HG02870 (cell line): ENCODE measurements at regions not wholly inside any gene's neighbourhood (a gene's known extent, or its start where the extent isn't known, plus 50 kb on each side); places are given as distances from the start of the nearest gene placed in this dataset.
A peak's percentile ranks its signal among the peaks of the same experiment; 100 is the strongest.
"Not testable (repeated sequence)": the region's sequence is repeated elsewhere in the genome, so short reads cannot be mapped to it uniquely, and the experiment has no call there.

Experiments
- ATAC-seq: cut with Tn5 transposase; IDR thresholded peaks from one replicate; pipeline ENCODE4 v1.9.1; 2021; ENCODE audit warnings: mild to moderate bottlenecking, moderate library complexity; ENCODE audit not compliant: unreplicated experiment

DNA sequence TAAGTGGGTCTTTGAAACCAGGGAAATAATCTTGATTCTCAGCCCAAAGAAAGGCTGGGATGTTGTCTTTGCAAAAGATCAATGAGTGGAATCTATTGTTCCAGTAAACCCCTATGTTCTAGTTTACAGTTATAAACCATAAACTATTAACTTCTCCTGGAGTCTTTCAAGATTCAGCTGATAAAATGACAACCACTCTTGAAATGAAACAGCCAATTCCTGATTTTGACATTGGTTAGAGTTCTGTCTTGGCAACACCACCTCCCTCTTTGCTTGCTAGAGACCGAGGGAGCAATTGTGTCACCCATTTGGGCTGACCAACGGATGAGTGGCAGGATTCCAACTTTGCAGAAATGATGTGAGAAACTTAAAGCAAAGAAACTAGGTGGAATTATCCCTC is 746.9 kb downstream of the SLC4A3 start:
- no peak for ATAC-seq

DNA sequence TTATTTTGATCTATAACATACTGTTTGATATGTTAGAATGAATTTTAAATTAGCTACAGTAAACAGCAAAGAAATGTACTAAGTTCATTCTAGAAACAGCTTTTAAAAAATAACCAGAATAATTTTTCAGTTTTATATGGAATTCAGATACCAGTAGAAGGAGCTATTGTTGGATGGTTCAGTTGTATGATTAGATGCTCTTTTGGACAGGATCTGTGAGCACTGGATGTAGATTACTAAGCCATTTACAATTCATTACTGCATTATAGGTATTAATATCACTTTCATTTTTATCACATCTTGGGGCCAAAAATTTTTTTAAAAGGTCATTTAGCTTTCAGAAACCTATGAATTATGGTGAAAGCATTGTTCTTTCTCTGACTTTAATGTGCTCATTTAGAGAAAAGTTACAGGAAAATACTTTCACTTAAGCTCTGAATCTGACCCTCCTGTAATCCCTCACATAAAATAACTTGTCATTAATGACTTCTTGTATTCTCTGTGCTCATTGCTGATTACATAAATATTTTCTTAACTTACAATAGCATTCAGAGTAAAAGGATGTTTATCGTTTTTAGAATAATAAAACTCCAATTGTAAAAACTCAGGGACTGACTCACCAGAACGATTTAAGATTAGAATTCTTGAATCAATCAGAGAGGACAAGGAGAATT is 750.2 kb downstream of the SLC4A3 start:
- no peak for ATAC-seq

DNA sequence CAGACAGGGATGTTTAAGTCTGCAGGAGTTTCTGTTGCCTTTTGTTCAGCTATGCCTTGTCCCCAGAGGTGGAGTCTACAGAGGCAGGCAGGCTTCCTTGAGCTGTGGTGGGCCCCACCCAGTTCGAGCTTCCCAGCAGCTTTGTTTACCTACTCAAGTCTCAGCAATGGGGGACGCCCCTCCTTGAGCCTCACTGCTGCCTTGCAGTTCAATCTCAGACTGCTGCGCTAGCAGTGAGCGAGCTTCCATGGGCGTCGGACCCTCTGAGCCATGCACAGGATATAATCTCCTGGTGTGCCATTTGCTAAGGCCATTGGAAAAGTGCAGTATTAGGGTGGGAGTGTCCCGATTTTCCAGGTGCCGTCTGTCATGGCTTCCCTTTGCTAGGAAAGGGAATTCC is 760.3 kb downstream of the SLC4A3 start:
- not testable (repeated sequence) for ATAC-seq

DNA sequence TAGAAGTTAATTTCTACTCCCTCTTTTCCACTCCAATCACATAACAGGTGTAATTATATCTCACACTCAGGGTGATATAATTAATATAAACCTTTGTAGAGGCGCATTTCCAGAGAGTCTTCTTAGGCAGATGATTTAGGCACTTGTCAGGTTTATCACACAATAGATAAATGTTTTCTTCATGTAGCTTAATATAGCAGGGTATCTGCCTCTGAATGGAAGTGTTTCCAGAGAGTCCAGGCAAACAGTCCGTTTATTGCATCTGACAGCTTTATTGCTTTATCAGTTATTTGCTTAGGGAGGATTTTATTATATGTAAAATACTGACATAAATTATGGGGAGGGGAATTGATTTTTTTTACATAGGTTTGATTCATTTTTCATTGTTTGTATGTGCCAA is 766.3 kb downstream of the SLC4A3 start:
- no peak for ATAC-seq

DNA sequence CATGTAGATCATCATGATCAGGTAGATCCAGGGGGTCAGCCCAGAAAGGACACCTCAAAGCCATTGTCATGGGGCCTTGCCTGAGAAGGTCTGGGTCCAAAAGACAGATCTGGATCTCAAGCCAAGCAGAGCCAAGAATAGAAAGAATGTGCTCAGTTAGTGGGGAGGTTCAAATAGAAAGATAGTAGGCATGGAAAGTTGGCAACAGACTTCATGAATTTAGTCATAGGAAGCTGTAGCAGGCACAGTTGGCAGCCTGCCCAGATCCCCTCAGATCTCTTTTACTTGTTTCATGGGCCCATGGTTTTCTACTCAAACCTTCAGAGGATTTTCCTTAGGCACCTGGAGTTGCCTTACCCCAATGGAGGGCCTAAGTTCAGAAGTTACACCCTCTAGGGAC is 767.0 kb downstream of the SLC4A3 start:
- ATAC-seq, result no peak

DNA sequence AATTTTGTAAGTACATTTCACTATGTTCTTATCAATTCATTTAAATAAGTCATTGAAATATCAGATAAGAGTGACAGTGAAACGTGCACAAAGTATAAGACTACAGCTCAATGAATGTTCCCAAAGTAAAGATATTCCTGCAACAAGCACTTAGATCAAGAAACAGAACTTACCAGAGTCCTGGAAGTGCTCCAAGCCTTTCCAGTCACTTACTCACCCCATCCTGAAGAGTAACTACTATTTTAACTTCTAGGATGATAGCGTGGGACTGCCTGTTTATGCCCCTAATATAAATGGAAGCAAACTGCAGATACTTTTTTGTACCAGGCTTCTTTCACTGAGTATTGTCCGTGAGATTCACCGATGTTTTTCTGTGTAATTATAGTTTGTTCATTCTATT is 768.9 kb downstream of the SLC4A3 start:
- ATAC-seq, result no peak

DNA sequence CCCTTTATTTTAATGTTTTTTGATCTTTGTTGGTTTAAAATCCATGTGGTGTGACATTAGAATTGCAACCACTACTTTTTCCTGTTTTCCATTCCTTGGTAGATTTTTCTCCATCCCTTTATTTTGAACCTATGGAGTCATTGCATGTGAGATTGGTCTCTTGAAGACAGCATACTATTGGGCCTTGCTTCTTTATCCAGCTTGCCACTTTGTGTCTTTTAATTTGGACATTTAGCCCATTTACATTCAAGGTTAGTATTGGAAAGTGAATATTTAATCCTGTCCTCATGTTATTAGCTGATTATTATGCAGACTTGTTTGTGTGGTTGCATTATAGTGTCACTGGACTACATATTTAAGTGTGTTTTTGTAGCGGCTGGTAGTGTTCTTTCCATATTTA is 782.9 kb downstream of the SLC4A3 start:
- ATAC-seq, result no peak

DNA sequence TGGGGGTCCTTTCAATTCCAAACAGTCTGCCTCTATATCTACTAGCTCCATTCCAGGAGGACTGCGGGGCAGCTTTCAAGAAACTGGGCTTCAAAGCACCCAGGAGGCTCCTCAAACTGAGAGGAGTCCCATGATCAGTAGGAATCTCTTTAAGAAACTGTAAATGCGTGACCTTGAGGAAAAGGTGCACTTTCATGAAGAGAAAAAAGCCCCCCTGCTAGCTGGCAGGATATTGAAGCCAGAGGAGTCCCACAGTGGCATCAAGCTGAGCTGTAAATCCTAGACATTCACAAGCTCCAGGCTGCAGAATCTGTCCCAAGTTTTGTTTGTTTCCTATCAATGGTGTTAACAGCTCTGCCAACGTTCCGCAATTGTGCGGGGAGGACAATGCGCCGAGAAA is 790.1 kb downstream of the SLC4A3 start:
- no peak for ATAC-seq

DNA sequence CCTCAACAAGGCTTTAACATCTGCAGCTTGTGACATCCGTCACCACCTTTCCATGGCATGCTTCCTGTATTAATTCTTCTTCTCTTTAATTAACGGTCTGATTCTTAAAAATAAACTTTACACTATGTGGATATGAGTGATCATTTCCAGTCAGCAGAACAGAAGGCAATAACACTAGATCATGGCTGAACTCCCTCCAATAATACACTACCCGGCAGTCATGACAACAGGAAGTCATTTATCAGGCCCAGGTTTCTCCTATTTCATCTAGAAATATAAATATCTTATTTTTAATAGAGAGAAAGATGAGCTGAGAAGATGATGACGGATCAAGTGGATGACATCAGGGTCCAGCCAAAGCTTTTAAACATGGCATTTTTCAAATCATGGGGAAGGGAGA is 792.2 kb downstream of the SLC4A3 start:
- ATAC-seq, result no peak

DNA sequence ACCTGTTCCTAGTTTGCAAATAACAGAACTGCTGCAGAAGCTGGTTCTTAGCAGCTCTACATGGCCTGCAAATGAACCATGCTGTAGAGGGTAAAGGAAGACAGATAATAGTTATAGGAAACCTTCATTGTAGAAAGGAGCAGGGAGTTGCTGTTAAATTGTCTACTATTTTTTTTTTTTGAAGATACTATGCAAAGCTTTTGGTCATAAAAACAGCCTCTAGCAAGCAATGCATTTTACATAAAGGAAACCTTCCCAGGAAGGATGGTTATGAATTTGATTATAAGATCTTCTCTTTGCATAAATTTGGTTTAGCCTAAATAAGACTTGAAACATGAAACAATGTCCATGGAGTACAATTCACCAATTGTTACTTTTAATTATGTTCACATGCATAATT is 793.4 kb downstream of the SLC4A3 start:
- ATAC-seq, result no peak

DNA sequence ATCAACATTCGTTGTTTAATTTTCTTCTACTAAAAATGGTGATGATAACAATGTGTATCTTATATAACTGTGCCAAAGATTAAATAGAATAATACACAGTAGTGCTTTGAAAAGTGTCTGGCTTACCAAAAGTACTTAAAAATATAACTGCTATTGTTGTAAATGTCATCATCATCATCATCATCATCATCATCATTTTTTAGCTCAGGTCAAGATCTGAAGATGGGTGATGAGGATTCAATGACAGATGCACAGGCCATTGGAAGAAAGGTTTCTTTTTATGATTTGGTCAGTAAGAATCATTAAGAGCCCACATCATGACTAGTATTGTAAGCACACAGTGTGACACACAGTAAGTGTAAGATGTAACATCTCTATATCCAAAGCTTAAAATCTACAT is 795.2 kb downstream of the SLC4A3 start:
- no peak for ATAC-seq

DNA sequence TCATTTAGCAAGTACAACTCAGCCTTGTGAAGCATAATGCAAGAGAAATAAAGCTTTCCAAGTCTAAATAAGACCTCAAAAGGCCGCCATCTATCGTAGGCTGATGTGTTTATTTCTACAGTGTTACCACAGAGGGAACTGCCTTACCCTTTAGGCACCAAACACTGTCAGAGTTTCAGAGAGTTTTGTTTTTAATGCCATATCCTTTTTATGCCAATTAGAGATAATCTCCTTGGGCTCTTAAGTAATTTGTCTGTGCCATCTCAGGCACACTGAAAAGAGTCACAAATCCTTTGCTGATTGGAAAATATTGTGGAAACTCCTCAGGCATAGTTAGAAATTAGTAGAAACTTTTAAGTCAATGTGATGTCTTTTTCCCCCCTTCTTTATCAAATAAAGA is 797.1 kb downstream of the SLC4A3 start:
- no peak for ATAC-seq

DNA sequence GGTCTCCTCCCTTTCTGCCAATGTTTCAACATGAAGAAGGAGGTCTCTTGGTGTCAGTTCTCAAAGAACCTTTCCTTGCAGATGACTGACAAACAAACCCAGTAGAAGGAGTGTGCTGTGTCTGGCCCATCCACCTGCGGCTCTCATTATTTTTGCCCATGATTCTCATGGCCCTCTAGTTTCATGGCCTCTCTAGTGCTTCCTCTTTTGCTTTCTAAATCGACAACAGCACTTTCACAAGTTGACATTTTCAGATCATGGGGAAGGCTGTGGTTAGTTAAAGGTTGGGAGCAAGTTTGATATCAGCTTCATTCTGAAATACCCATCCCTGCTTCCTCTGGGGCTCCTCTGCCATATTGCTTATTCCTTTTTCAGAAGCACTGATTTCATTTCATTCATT is 805.2 kb downstream of the SLC4A3 start:
- peak; percentile 87 for ATAC-seq

DNA sequence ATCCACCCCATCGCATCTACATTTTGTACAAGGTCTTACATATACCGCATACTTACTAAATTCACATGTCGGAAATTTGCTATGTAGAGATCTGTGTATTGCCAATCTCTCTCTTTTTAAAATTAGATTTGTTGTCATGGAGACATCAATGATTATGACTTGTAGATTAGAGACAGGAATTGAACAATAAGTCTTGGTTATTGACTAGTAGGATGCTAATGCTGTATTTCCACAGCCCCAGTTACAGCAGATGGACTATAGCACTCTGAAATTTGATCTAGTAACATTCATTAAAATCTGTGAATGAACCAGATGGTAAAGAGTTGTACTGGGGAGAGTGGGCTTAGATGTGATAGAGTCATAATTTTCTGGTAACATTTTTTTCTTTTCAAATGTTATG is 805.7 kb downstream of the SLC4A3 start:
- ATAC-seq, result no peak

DNA sequence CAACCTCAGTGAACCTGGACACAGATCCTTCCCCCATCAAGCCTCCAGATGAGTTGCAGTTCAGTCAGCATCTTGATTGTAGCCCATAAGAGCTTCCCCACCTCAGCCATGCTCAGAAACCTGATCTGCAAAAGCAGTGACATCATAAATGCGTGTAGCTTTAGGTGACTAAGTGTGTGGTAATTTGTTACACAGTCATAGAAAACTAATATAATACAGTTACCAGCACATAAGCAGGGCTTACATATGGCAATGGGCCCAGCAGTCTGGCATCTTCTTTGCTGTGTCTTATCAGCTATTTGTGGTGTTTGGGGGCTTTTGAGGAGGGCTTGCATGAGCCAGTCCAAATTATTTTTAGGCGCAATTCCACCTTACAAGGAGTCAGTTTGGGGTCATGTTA is 807.0 kb downstream of the SLC4A3 start:
- no peak for ATAC-seq

DNA sequence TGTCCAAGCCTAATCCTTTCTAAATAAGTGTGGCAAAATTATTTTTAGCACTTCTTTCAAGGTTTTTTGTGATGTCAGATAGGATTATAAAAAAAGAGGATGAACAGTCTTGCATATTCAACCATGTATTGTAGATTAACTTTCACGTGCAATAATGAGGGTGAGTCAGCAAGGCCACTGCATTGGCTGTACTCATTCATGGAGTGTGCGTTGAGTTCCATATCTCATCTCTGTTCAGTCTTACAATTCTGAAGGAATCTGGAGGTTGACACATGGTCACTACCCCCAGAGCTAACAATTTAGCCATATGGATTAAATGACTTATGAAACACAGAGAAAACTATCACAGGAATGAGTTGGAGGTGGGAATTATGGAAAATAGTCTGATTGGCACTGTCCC is 810.5 kb downstream of the SLC4A3 start:
- no peak for ATAC-seq

DNA sequence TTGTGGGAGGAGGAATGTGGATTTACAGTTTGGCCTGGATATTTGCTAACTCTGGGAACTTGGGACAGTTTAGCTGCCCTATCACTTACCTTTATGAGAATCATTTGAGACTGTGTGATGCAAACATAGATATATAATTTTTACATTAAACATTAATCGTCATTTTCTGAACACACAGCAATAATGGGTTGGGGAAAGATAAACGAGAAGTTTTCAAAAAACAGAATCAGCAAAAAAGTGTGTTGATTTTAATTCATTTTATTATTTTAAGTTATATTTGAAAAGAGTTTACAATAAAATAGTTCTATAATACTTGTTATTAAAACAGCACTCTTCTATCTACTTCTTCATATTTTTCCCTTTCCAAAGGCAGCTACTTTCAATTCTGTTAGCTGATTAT is 813.3 kb downstream of the SLC4A3 start:
- ATAC-seq, result no peak

DNA sequence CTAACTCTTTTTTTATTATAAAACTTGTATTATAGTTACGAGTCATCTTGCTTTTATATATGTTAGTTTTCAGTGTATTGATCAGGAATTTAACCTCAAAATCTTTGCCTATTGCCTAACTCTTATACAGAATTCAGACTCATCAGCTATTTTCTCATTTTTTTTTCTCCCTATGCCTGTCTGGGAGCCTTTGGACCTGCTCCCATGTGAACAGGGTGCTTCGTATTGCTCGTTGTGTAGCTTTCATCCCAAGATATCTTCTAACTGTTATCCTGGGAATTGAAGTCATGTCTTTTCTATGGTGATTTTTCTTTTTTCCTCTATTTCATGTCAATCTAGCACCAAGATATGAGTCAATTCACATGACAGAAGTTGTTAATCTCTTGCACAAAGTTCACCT is 814.0 kb downstream of the SLC4A3 start:
- ATAC-seq, result no peak

DNA sequence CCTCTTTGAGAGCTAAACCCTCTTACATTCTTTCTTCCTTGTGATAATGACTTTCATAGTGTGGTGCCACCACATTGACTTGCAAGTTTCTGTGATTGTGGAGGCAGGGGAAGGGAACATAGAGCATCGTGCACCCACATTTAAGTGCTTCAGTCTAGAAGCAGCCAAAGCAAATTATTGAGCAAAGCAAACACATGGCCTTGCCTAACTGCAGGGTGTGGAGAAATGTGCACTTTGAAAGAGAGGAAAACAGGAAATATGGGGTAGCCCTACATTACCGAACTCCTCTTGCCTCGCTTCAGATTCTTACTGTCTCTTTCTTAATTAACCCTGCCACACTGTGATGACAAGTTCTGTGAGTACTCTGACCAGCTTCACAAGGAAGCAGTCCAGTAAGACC is 814.6 kb downstream of the SLC4A3 start:
- ATAC-seq, result no peak

DNA sequence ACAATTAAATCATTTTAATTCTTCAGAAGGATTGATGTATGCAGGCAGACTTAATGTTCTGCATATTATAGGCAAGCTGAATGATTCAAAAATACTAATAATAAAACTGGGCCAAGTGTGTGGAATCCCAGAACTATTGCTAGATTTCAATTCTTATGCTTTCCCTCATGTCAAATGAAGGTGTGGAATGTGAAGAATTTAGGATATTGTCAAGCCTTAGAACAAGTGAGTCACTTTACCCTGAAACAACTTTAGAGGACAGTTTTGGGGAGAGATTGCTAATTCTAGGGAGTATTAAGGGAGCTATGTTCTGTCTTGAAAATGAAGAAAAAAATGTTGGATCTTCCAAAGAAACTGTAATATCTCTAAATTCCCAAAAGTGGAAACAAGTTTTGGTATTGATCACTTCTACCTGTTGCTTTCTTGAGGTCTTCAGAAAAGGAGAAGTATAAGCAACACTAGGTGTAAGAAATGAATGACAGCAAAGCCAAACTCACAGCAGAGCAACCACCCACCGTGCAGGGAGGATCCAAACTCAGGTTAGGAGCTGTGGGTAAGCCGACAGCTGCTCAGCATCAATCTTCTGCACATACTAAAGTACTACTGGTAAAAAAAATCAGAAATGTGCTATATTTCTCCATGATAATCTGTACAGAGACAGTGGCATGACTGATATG is 818.1 kb downstream of the SLC4A3 start:
- no peak for ATAC-seq

DNA sequence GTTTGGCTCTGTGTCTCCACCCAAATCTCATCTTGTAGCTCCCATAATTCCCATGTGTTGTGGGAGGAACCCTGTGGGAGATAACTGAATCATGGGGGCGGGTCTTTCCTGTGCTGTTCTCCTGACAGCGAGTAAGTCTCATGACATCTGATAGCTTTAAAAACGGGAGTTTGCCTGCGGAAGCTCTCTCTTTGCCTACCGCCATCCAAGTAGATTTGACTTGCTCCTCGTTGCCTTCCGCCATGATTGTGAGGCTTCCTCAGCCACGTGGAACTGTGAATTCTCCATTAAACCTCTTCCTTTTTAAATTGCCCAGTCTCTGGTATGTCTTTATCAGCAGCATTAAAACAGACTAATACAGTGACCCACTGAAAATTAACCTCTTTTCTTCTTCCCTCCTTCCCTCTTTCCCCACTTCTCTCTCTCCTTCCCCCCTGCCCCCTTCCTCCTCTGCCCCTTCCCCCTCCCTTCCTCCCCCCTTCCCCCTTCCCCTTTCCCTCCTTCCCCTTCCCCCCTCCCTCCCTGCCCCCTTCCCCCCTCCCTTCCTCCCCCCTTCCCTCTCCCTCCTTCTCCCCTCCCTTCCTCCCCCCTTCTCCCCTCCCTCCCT is 818.8 kb downstream of the SLC4A3 start:
- ATAC-seq, result no peak

DNA sequence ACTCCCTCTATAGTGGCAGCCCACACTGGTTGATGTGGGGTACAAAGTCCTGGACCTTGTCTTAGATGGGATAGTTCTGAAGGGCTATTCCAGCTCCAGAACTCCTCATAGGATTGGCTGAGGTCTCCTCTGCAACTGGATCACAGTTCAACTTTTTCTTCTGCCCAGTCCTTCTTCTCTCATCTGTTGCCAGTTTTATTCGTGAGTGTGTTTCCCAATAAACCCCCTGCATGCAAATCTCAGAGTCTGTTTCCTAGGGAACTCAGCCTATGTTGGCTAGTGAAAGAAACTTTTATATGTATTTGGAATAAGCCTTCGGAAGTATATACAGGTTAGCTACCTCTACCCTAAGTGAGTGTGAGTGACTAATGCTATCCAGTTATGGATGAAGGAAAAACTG is 823.4 kb downstream of the SLC4A3 start:
- ATAC-seq, result no peak

DNA sequence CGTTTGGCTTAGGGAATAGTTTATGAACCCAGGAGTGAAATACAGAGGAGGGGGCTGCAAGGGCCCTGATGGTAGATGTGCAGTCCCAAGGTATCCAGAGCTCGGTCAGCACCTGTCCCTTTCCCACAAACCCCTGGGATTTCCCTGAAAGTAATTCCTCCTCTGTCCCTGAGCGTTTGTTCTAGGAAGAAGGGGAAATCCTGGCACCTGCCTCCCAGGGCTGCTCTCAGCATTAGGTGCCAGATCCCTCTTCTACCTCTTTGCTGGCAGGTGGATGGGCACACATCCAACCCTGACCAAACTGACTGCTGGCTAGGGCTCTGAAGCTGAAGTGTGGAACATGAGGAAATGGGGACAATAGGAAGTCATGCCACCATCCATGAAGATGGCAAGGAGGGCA is 824.0 kb downstream of the SLC4A3 start:
- no peak for ATAC-seq
